ENCODE measurements at regions not wholly inside any gene's neighbourhood (a gene's known extent, or its start where the extent isn't known, plus 50 kb on each side); places are given as distances from the start of the nearest gene placed in this dataset.

DNA sequence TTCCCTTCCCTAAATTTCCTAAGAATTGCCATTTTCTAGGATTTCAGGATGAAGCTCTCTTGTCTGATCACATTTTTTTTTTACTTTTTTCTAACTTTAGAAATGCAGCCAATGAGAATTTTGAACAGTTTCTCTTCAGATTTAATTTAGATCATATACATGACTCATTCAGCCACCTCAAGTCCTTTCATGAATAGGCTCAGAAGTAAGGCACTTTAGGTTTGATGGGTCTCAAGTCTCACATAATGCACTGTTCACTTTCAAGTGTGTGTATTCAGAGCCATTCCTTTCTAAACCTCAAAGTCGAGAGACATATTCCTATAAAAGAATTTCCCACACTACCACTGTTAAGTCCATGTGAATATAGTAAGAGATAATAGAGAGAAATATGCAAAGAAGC, 614.1 kb upstream of the VRK2 start:
- Histone ChIP-seq H3K27ac (ENCODE audit: low read depth in 1 of 3, low read length in 2 of 3) (no peak overlapping the region), H3K4me1 (ENCODE audit: control insufficient read depth in 3 of 3, insufficient read depth in 2 of 3, low read depth in 1 of 3, low read length in 2 of 3) (no peaks in the 10 kb centered on the region), H3K36me3 (ENCODE audit: control insufficient read depth in 3 of 3, insufficient read depth in 2 of 3, low read depth in 1 of 3, low read length in 3 of 3) (no peaks in the 10 kb centered on the region), H3K4me3 (ENCODE audit: low read depth in 1 of 3, low read length in 3 of 3) (no peak overlapping the region), H3K9me3 (ENCODE audit: control insufficient read depth in 2 of 2, insufficient read depth in 1 of 2, low read depth in 1 of 2, low read length in 1 of 2) (no peaks in the 10 kb centered on the region), H3K27me3 (ENCODE audit: control insufficient read depth in 3 of 3, insufficient read depth in 3 of 3, low read length in 3 of 3) (no peaks in the 10 kb centered on the region)
- FAIRE-seq (no peak), DNase-seq (no peak)
- 26 to 58% (median 40%) methylated on average over 1 of the region's 1 CpG for WGBS, 3 donors

DNA sequence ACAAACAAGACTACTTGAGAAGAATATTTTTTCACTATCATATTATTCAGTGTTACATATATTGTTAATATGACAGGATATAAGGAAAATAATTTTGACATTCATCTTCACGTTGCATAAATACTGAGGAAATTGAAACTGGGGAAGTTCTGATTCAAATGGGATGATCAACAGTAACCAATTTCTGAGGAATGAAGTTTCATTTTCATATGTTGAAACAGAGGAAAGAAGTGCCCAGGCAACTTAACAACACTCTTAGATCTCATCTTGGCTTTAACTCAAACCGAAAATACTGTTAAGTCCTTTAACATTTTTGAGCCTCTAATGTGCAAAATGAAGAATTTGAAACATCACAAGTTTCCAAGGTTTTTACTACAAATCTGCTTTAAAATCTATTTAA, 612.2 kb upstream of the VRK2 start:
- FAIRE-seq (no peak), DNase-seq (no peak)
- Histone ChIP-seq H3K4me3 (ENCODE audit: low read depth in 1 of 3, low read length in 3 of 3) (no peak overlapping the region), H3K27me3 (ENCODE audit: control insufficient read depth in 3 of 3, insufficient read depth in 3 of 3, low read length in 3 of 3) (no peaks in the 10 kb centered on the region), H3K36me3 (ENCODE audit: control insufficient read depth in 3 of 3, insufficient read depth in 2 of 3, low read depth in 1 of 3, low read length in 3 of 3) (no peaks in the 10 kb centered on the region), H3K27ac (ENCODE audit: low read depth in 1 of 3, low read length in 2 of 3) (no peak overlapping the region), H3K4me1 (ENCODE audit: control insufficient read depth in 3 of 3, insufficient read depth in 2 of 3, low read depth in 1 of 3, low read length in 2 of 3) (no peaks in the 10 kb centered on the region), H3K9me3 (ENCODE audit: control insufficient read depth in 2 of 2, insufficient read depth in 1 of 2, low read depth in 1 of 2, low read length in 1 of 2) (no peaks in the 10 kb centered on the region)
- WGBS, 3 donors, result 67 to 69% (median 68%) methylated on average over 2 of the region's 2 CpGs

DNA sequence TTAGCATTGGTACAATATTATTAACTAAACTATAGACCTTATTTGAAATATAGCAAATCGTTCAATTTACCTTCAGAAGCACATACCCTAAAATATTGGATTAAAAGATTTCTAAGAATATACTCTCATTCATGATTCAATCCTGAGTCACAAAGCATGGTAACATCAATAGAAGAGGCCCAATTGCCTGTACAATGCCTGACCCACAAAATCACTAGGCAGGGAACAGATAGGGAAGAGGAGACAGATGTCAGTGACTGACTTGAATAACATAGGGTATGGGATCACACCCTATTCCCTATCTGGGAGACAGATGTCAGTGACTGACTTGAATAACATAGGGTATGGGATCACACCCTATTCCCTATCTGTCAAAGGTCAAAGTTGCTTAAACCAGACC, 611.6 kb upstream of the VRK2 start:
- no peak for DNase-seq
- Histone ChIP-seq H3K9me3 (ENCODE audit: control insufficient read depth in 2 of 2, insufficient read depth in 1 of 2, low read depth in 1 of 2, low read length in 1 of 2) (no peaks in the 10 kb centered on the region), H3K4me1 (ENCODE audit: control insufficient read depth in 3 of 3, insufficient read depth in 2 of 3, low read depth in 1 of 3, low read length in 2 of 3) (no peaks in the 10 kb centered on the region), H3K27ac (ENCODE audit: low read depth in 1 of 3, low read length in 2 of 3) (no peak overlapping the region), H3K4me3 (ENCODE audit: low read depth in 1 of 3, low read length in 3 of 3) (no peak overlapping the region), H3K36me3 (ENCODE audit: control insufficient read depth in 3 of 3, insufficient read depth in 2 of 3, low read depth in 1 of 3, low read length in 3 of 3) (no peaks in the 10 kb centered on the region), H3K27me3 (ENCODE audit: control insufficient read depth in 3 of 3, insufficient read depth in 3 of 3, low read length in 3 of 3) (no peaks in the 10 kb centered on the region)
- FAIRE-seq, result no peak
- 80 to 89% (median 82%) methylated on average over 1 of the region's 1 CpG for WGBS, 3 donors

DNA sequence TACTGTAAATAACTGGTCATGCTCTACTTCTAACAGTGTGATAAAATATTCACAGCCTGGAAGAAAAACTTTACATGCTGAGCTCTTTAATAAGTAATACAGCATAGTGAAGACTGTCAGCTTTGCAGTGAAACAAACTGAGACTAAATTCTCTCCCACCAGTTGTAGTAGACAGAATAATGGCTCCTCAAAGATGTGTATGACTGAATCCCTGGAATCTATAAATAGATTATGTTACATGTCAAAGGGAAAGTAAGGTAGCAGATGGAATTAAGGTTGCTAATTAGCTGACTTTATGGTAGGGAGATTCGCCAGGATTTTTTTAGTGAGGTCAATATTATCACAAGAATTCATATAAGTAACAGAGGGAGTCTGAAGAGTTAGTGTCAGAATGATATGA, 609.5 kb upstream of the VRK2 start:
- H3K27ac ChIP-seq (ENCODE audit: low read depth in 1 of 3, low read length in 2 of 3), result no peak overlapping the region
- no peak for DNase-seq
- FAIRE-seq, result no peak
- no peak overlapping the region for H3K4me3 ChIP-seq (ENCODE audit: low read depth in 1 of 3, low read length in 3 of 3)
- no peaks in the 10 kb centered on the region for H3K27me3 ChIP-seq (ENCODE audit: control insufficient read depth in 3 of 3, insufficient read depth in 3 of 3, low read length in 3 of 3)
- 35 to 57% (median 37%) methylated on average over 1 of the region's 1 CpG for WGBS, 3 donors
- no peaks in the 10 kb centered on the region for H3K4me1 ChIP-seq (ENCODE audit: control insufficient read depth in 3 of 3, insufficient read depth in 2 of 3, low read depth in 1 of 3, low read length in 2 of 3)
- no peaks in the 10 kb centered on the region for H3K9me3 ChIP-seq (ENCODE audit: control insufficient read depth in 2 of 2, insufficient read depth in 1 of 2, low read depth in 1 of 2, low read length in 1 of 2)
- no peaks in the 10 kb centered on the region for H3K36me3 ChIP-seq (ENCODE audit: control insufficient read depth in 3 of 3, insufficient read depth in 2 of 3, low read depth in 1 of 3, low read length in 3 of 3)

DNA sequence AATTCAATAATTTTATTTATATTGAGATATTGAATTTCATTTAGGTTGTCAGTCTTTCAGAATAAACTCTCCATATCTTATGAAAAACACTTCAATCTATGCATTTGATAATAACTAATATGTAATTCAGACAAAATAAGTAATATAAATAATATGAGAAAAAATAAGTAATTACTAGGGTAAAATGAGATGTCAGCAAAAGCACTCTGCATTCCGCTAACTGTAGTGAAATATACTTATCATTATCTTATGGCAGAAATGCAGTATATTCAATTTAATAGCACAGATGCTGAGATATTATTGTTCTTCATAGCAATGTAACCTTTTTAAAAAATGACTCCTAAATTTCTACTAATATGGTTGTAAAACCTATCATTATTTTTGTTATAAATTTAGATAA, 606.2 kb upstream of the VRK2 start:
- Histone ChIP-seq H3K4me3 (ENCODE audit: low read depth in 1 of 3, low read length in 3 of 3) (no peak overlapping the region), H3K27me3 (ENCODE audit: control insufficient read depth in 3 of 3, insufficient read depth in 3 of 3, low read length in 3 of 3) (no peaks in the 10 kb centered on the region), H3K4me1 (ENCODE audit: control insufficient read depth in 3 of 3, insufficient read depth in 2 of 3, low read depth in 1 of 3, low read length in 2 of 3) (no peaks in the 10 kb centered on the region), H3K9me3 (ENCODE audit: control insufficient read depth in 2 of 2, insufficient read depth in 1 of 2, low read depth in 1 of 2, low read length in 1 of 2) (no peaks in the 10 kb centered on the region), H3K36me3 (ENCODE audit: control insufficient read depth in 3 of 3, insufficient read depth in 2 of 3, low read depth in 1 of 3, low read length in 3 of 3) (no peaks in the 10 kb centered on the region), H3K27ac (ENCODE audit: low read depth in 1 of 3, low read length in 2 of 3) (no peak overlapping the region)
- no peak for DNase-seq
- 90 to 95% (median 94%) methylated on average over 1 of the region's 1 CpG for WGBS, 3 donors
- no peak for FAIRE-seq

DNA sequence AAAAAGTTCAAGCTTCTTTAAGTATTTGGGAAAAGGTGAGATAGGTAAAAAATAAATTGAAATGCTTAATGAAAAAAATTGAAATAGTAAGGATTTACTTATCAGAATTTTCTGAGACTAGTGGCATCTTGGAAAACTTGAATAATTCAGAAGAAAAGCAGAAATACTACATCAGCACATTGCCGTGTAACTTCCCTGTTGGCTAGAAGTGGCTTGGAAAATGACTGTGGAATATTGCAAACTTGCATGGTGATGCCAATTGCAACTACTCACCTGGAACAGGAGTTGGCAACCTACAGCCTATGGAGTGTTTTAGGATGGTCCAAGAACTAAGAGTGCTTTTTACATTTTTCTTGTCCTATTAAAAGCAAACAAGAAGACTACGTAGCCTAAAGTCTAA, 603.5 kb upstream of the VRK2 start:
- Histone ChIP-seq H3K4me3 (ENCODE audit: low read depth in 1 of 3, low read length in 3 of 3) (no peak overlapping the region), H3K36me3 (ENCODE audit: control insufficient read depth in 3 of 3, insufficient read depth in 2 of 3, low read depth in 1 of 3, low read length in 3 of 3) (no peaks in the 10 kb centered on the region), H3K27me3 (ENCODE audit: control insufficient read depth in 3 of 3, insufficient read depth in 3 of 3, low read length in 3 of 3) (no peaks in the 10 kb centered on the region), H3K4me1 (ENCODE audit: control insufficient read depth in 3 of 3, insufficient read depth in 2 of 3, low read depth in 1 of 3, low read length in 2 of 3) (no peaks in the 10 kb centered on the region), H3K27ac (ENCODE audit: low read depth in 1 of 3, low read length in 2 of 3) (no peak overlapping the region), H3K9me3 (ENCODE audit: control insufficient read depth in 2 of 2, insufficient read depth in 1 of 2, low read depth in 1 of 2, low read length in 1 of 2) (no peaks in the 10 kb centered on the region)
- DNase-seq, result no peak
- 79 to 89% (median 84%) methylated on average over 2 of the region's 2 CpGs for WGBS, 3 donors
- no peak for FAIRE-seq

DNA sequence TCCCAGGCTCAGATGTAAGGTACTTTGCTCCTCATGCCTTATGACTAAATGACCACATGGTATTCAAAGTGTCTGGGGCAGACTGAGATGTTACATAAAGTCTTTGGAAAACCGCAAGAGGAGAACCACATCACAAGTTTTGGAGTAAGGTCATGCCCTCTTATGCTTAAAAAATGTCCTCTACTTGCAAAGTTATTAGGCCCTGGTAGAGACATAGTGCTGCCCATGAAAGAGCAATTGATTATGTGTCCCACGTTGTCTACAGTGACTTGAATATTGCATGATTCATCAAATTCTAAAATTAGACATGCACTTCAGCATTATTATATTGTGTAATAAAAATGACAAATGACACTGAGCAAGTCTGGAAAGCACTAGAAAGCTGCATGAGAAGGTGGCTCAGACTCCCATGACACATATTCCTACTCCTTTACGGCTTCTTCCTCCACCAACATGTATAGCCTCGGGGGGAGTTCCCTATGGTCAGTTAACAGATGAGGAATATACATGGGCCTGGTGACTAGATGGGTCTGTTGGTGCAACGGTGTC, 602.6 kb upstream of the VRK2 start:
- no peaks in the 10 kb centered on the region for H3K27me3 ChIP-seq (ENCODE audit: control insufficient read depth in 3 of 3, insufficient read depth in 3 of 3, low read length in 3 of 3)
- 71 to 82% (median 78%) methylated on average over 5 of the region's 5 CpGs for WGBS, 3 donors

DNA sequence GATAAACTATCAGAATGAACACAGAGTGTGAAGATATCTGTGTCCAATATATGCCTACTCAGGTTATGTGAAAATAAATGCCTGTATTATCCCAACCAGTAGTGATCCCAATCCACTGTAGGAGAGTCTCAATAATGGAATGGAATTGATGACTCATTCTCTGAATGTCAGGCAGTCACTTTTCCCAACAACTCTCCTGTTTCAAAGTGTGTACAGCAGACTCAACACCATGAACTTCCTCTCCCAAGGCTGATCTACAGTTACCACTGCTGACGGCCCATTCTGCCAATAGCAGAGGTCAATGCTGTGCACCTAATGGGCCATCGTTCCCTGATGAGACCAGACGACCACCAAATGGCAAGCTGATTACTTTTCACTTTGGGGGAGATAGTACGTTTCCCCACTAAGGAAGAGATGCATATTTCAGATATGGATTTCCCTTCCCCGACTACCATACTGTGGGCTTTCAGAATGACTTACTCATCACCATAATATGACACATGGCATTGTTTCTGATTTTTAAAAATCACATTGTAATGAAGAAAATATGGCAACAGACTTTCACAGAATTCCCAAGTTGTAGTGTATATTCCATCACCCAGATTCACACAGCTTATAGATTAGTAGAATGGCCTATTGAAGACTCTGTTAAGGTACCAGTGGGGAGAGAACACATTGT, 601.7 kb upstream of the VRK2 start:
- FAIRE-seq, result no peak
- no peaks in the 10 kb centered on the region for H3K4me1 ChIP-seq (ENCODE audit: control insufficient read depth in 3 of 3, insufficient read depth in 2 of 3, low read depth in 1 of 3, low read length in 2 of 3)
- H3K4me3 ChIP-seq (ENCODE audit: low read depth in 1 of 3, low read length in 3 of 3), result no peak overlapping the region
- H3K9me3 ChIP-seq (ENCODE audit: control insufficient read depth in 2 of 2, insufficient read depth in 1 of 2, low read depth in 1 of 2, low read length in 1 of 2), result no peaks in the 10 kb centered on the region
- no peaks in the 10 kb centered on the region for H3K36me3 ChIP-seq (ENCODE audit: control insufficient read depth in 3 of 3, insufficient read depth in 2 of 3, low read depth in 1 of 3, low read length in 3 of 3)
- no peaks in the 10 kb centered on the region for H3K27me3 ChIP-seq (ENCODE audit: control insufficient read depth in 3 of 3, insufficient read depth in 3 of 3, low read length in 3 of 3)
- no peak for DNase-seq
- WGBS, 3 donors, result 80 to 82% (median 82%) methylated on average over 5 of the region's 5 CpGs
- no peak overlapping the region for H3K27ac ChIP-seq (ENCODE audit: low read depth in 1 of 3, low read length in 2 of 3)

More for the DNA sequence above, 602.6 kb upstream of the VRK2 start:
- Histone ChIP-seq H3K36me3 (ENCODE audit: control insufficient read depth in 3 of 3, insufficient read depth in 2 of 3, low read depth in 1 of 3, low read length in 3 of 3) (no peaks in the 10 kb centered on the region), H3K9me3 (ENCODE audit: control insufficient read depth in 2 of 2, insufficient read depth in 1 of 2, low read depth in 1 of 2, low read length in 1 of 2) (no peaks in the 10 kb centered on the region), H3K4me3 (ENCODE audit: low read depth in 1 of 3, low read length in 3 of 3) (no peak overlapping the region), H3K27ac (ENCODE audit: low read depth in 1 of 3, low read length in 2 of 3) (no peak overlapping the region), H3K4me1 (ENCODE audit: control insufficient read depth in 3 of 3, insufficient read depth in 2 of 3, low read depth in 1 of 3, low read length in 2 of 3) (no peaks in the 10 kb centered on the region)
- no peak for FAIRE-seq
- DNase-seq, result no peak

DNA sequence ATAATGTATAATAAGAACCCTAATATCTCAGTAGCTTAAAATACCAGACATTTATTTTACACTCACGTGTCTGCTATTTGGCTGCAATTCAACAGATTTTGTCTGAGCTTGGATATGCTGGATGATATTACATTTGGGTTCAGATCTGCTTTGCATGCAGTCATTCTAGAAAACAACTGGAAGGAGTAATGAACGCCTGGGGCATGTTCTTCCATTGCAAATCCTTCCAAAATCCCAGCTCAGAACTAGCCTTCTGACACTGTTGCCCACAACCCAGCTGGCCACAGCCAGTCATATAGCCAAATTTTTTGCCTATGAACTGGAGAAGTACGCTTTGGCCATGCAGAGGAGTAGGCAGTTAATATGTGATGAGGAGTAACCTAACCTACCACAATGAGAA, 597.8 kb upstream of the VRK2 start:
- H3K36me3 ChIP-seq (ENCODE audit: control insufficient read depth in 3 of 3, insufficient read depth in 2 of 3, low read depth in 1 of 3, low read length in 3 of 3), result no peaks in the 10 kb centered on the region
- H3K27ac ChIP-seq (ENCODE audit: low read depth in 1 of 3, low read length in 2 of 3), result no peak overlapping the region
- H3K9me3 ChIP-seq (ENCODE audit: control insufficient read depth in 2 of 2, insufficient read depth in 1 of 2, low read depth in 1 of 2, low read length in 1 of 2), result no peaks in the 10 kb centered on the region
- no peak overlapping the region for H3K4me3 ChIP-seq (ENCODE audit: low read depth in 1 of 3, low read length in 3 of 3)
- no peaks in the 10 kb centered on the region for H3K27me3 ChIP-seq (ENCODE audit: control insufficient read depth in 3 of 3, insufficient read depth in 3 of 3, low read length in 3 of 3)
- 51 to 56% (median 54%) methylated on average over 3 of the region's 3 CpGs for WGBS, 3 donors
- no peak for FAIRE-seq
- DNase-seq, result no peak
- no peaks in the 10 kb centered on the region for H3K4me1 ChIP-seq (ENCODE audit: control insufficient read depth in 3 of 3, insufficient read depth in 2 of 3, low read depth in 1 of 3, low read length in 2 of 3)
